H1 (cell line): ENCODE measurements at regions not wholly inside any gene's neighbourhood (a gene's known extent, or its start where the extent isn't known, plus 50 kb on each side); places are given as distances from the start of the nearest gene placed in this dataset.

ENCODE experiments used
- CTCF ChIA-PET: fragments of 300-600 bp; sonication (Branson Sonifier 250); formaldehyde crosslinking; loops from one replicate; lab custom pipeline; 2021; ENCODE audit not compliant: partially characterized antibody; lab: Charles Lee
- POLR2A ChIA-PET: fragments of 300-600 bp; sonication (Branson Sonifier 250); formaldehyde crosslinking; loops from one replicate; lab custom pipeline; 2021; ENCODE audit warnings: inconsistent platforms; ENCODE audit not compliant: partially characterized antibody; lab: Charles Lee
- DNase-seq, 2 experiments: peaks; one replicate each; pipeline versions ENCODE4 v3.0.0 to v3.0.0-alpha.2; 2010 to 2022; ENCODE audit warnings: low spot score in 2 of 2, low read depth in 1 of 2, mixed read lengths in 1 of 2
- FAIRE-seq: peaks from 2 replicates; lab custom pipeline; 2011; peaks lifted over from hg19 to GRCh38; lab: Jason Lieb, UNC
- H2AFZ ChIP-seq: 2 replicates; pipeline ENCODE4 v1.8.1; 2012; ENCODE audit warnings: low read length, inconsistent platforms
- H2AK5ac ChIP-seq: 2 replicates; pipeline ENCODE4 v1.6.1; 2013; ENCODE audit warnings: low read depth, low read length
- H2BK120ac ChIP-seq: replicated peaks from 2 replicates; pipeline ENCODE3; 2013; ENCODE audit warnings: low read depth, low read length, inconsistent platforms
- H2BK12ac ChIP-seq: 2 replicates; pipeline ENCODE4 v1.6.1; 2013; ENCODE audit warnings: low read depth, low read length
- H2BK15ac ChIP-seq: 2 replicates; pipeline ENCODE4 v1.6.1; 2013; ENCODE audit warnings: low read length
- H2BK20ac ChIP-seq: 2 replicates; pipeline ENCODE4 v1.6.1; 2013; ENCODE audit warnings: low read length
- H2BK5ac ChIP-seq: 2 replicates; pipeline ENCODE4 v1.6.1; 2013; ENCODE audit warnings: low read depth, low read length
- H3K14ac ChIP-seq: 2 replicates; pipeline ENCODE4 v1.6.1; 2013; ENCODE audit warnings: inconsistent platforms; ENCODE audit not compliant: insufficient read length
- H3K18ac ChIP-seq: 2 replicates; pipeline ENCODE4 v1.6.1; 2013; ENCODE audit warnings: low read length; ENCODE audit errors: extremely low read depth
- H3K23ac ChIP-seq: 2 replicates; pipeline ENCODE4 v1.6.1; 2013; ENCODE audit warnings: inconsistent platforms; ENCODE audit not compliant: insufficient read length
- H3K23me2 ChIP-seq: 2 replicates; pipeline ENCODE4 v1.6.1; 2013; ENCODE audit warnings: low read depth, low read length
- H3K27ac ChIP-seq: 2 replicates; pipeline ENCODE4 v1.6.1; 2011; ENCODE audit warnings: low read depth, low read length, inconsistent platforms
- H3K27me3 ChIP-seq, 4 experiments: replicated peaks in 1 of 4; 1 replicate in 1 of 4; 2 replicates in 3 of 4; pipeline versions ENCODE4 v1.6.1 to v1.8.1; 2011 to 2013; ENCODE audit warnings: low read length in 3 of 4, mild to moderate bottlenecking in 3 of 4, inconsistent platforms in 2 of 4, mixed read lengths in 2 of 4, moderate library complexity in 1 of 4; ENCODE audit not compliant: control insufficient read depth in 3 of 4, insufficient read depth in 3 of 4; ENCODE audit errors: extremely low read depth in 1 of 4
- H3K36me3 ChIP-seq, 4 experiments: 2 replicates each; pipeline versions ENCODE4 v1.6.1 to v1.8.1; 2011 to 2013; ENCODE audit warnings: mild to moderate bottlenecking in 4 of 4, low read length in 3 of 4, moderate library complexity in 2 of 4, control low read depth in 1 of 4, inconsistent platforms in 1 of 4; ENCODE audit not compliant: insufficient read depth in 4 of 4, control insufficient read depth in 2 of 4
- H3K4ac ChIP-seq: replicated peaks from 2 replicates; pipeline ENCODE3; 2013; ENCODE audit warnings: low read length, low read depth, mixed read lengths, inconsistent platforms; ENCODE audit not compliant: insufficient read length
- H3K4me1 ChIP-seq, 4 experiments: replicated peaks in 1 of 4; 1 replicate in 1 of 4; 2 replicates in 3 of 4; pipeline versions ENCODE4 v1.6.1 to v1.8.1; 2011 to 2013; ENCODE audit warnings: low read length in 3 of 4, inconsistent platforms in 2 of 4, mixed read lengths in 1 of 4; ENCODE audit not compliant: insufficient read depth in 4 of 4, control insufficient read depth in 3 of 4
- H3K4me2 ChIP-seq, 2 experiments: 2 replicates each; pipeline versions ENCODE4 v1.6.1 to v1.8.1; 2011 to 2013; ENCODE audit warnings: low read depth in 2 of 2, low read length in 2 of 2, control low read depth in 1 of 2, inconsistent platforms in 1 of 2, mild to moderate bottlenecking in 1 of 2; ENCODE audit not compliant: insufficient read depth in 1 of 2
- H3K4me3 ChIP-seq, 4 experiments: fragments of 200-600, 300-600 bp in 1 of 4; sonication (generic), shearing (Covaris generic), sonication (Bioruptor Twin) in 1 of 4; 2 replicates each; pipeline versions ENCODE4 v1.5.1 to v1.8.1; 2011 to 2016; ENCODE audit warnings: low read length in 4 of 4, low read depth in 3 of 4, control low read depth in 2 of 4, inconsistent platforms in 2 of 4, mild to moderate bottlenecking in 2 of 4, mixed read lengths in 1 of 4, moderate library complexity in 1 of 4; ENCODE audit not compliant: insufficient read depth in 2 of 4; ENCODE audit errors: extremely low read depth in 1 of 4
- H3K56ac ChIP-seq: replicated peaks from 2 replicates; pipeline ENCODE3; 2013; ENCODE audit warnings: low read depth, mild to moderate bottlenecking, mixed read lengths, low read length, inconsistent platforms; ENCODE audit not compliant: insufficient read length
- H3K79me1 ChIP-seq: 2 replicates; pipeline ENCODE4 v1.6.1; 2013; ENCODE audit warnings: low read depth, low read length, control low read depth
- H3K79me2 ChIP-seq, 2 experiments: 2 replicates each; pipeline versions ENCODE4 v1.6.1 to v1.8.1; 2012 to 2013; ENCODE audit warnings: low read length in 2 of 2, mild to moderate bottlenecking in 2 of 2, inconsistent platforms in 1 of 2; ENCODE audit not compliant: insufficient read depth in 2 of 2, control insufficient read depth in 1 of 2
- H3K9ac ChIP-seq, 4 experiments: replicated peaks in 1 of 4; 1 replicate in 1 of 4; 2 replicates in 3 of 4; pipeline versions ENCODE4 v1.6.1 to v1.8.1; 2011 to 2013; ENCODE audit warnings: low read depth in 3 of 4, low read length in 3 of 4, control low read depth in 2 of 4, mild to moderate bottlenecking in 2 of 4, moderate library complexity in 2 of 4, inconsistent platforms in 1 of 4; ENCODE audit errors: extremely low read depth in 1 of 4
- H3K9me3 ChIP-seq, 2 experiments: 2 replicates each; pipeline versions ENCODE4 v1.6.1 to v1.8.1; 2012 to 2013; ENCODE audit warnings: mild to moderate bottlenecking in 2 of 2, moderate library complexity in 2 of 2, control low read depth in 1 of 2, inconsistent platforms in 1 of 2, low read depth in 1 of 2, low read length in 1 of 2, mixed read lengths in 1 of 2; ENCODE audit not compliant: insufficient read depth in 2 of 2
- H4K20me1 ChIP-seq, 2 experiments: replicated peaks in 1 of 2; 2 replicates each; pipeline versions ENCODE3 to v1.8.1; 2011 to 2013; ENCODE audit warnings: inconsistent platforms in 2 of 2, low read length in 2 of 2, mild to moderate bottlenecking in 1 of 2; ENCODE audit not compliant: insufficient read depth in 2 of 2, control insufficient read depth in 1 of 2
- H4K5ac ChIP-seq: 2 replicates; pipeline ENCODE4 v1.6.1; 2013; ENCODE audit warnings: low read length, low read depth, mixed read lengths, inconsistent platforms; ENCODE audit not compliant: insufficient read length
- H4K8ac ChIP-seq: 2 replicates; pipeline ENCODE4 v1.8.0; 2013; ENCODE audit warnings: mild to moderate bottlenecking, moderate library complexity, low read length, inconsistent platforms; ENCODE audit not compliant: insufficient read depth; ENCODE audit errors: extremely low read depth
- H4K91ac ChIP-seq: replicated peaks from 2 replicates; pipeline ENCODE3; 2013; ENCODE audit warnings: low read length, mixed read lengths, inconsistent platforms; ENCODE audit not compliant: insufficient read length
- CBX8 ChIP-seq: fragments of 300-800, 300-1000 bp; sonication (generic); IDR thresholded peaks from 2 replicates; pipeline ENCODE4 v1.7.1; 2016; ENCODE audit warnings: low read depth, low read length, borderline replicate concordance
- EP300 ChIP-seq, 2 experiments: IDR thresholded peaks; 1 replicate in 1 of 2; 2 replicates in 1 of 2; pipeline ENCODE4 v1.6.1; 2011 to 2012; ENCODE audit warnings: low read depth in 2 of 2, low read length in 2 of 2, mild to moderate bottlenecking in 2 of 2, borderline replicate concordance in 1 of 2, inconsistent platforms in 1 of 2, moderate library complexity in 1 of 2
- EZH2 ChIP-seq: fragments of 200-600 bp; sonication (generic); IDR thresholded peaks from 2 replicates; pipeline ENCODE4 v1.7.1; 2012; ENCODE audit warnings: low read depth, mild to moderate bottlenecking, moderate library complexity, low read length, inconsistent platforms; ENCODE audit not compliant: severe bottlenecking
- KDM5A ChIP-seq: fragments of 200-600 bp; IDR thresholded peaks from 2 replicates; pipeline ENCODE4 v1.7.1; 2012; ENCODE audit warnings: mild to moderate bottlenecking, low read length, inconsistent platforms, mixed read lengths
- NRF1 ChIP-seq: IDR thresholded peaks from 2 replicates; pipeline ENCODE4 v1.6.1; 2011; ENCODE audit warnings: mild to moderate bottlenecking, low read depth, low read length, improper control_type of control experiment
- PHF8 ChIP-seq: fragments of 200-600 bp; sonication (generic); conservative IDR thresholded peaks from 2 replicates; pipeline ENCODE4 v1.7.1; 2012; ENCODE audit warnings: low read depth, mild to moderate bottlenecking, inconsistent platforms, low read length, moderate library complexity
- SIX5 ChIP-seq: IDR thresholded peaks from 2 replicates; pipeline ENCODE4 v1.6.1; 2011; ENCODE audit warnings: mild to moderate bottlenecking, low read depth, low read length
- SP4 ChIP-seq: IDR thresholded peaks from 2 replicates; pipeline ENCODE4 v1.6.1; 2012; ENCODE audit warnings: low read length, inconsistent platforms
- SRF ChIP-seq: IDR thresholded peaks from 2 replicates; pipeline ENCODE4 v1.6.1; 2011; ENCODE audit warnings: mild to moderate bottlenecking, low read depth, low read length, moderate library complexity
- YY1 ChIP-seq: IDR thresholded peaks from 2 replicates; pipeline ENCODE4 v1.6.1; 2011; ENCODE audit warnings: low read depth, mild to moderate bottlenecking, low read length
- ZNF274 ChIP-seq: IDR thresholded peaks from 2 replicates; pipeline ENCODE4 v1.7.0; 2012; ENCODE audit warnings: low read length, borderline replicate concordance; ENCODE audit errors: extremely low read depth
- WGBS, 2 experiments: shearing (Covaris generic) in 1 of 2; methylation state at CpG; one replicate each; pipeline versions ENCODE4 v1.1.6 to v1.1.7; 2013 to 2015; ENCODE audit warnings: low lambda C conversion rate in 2 of 2, mixed read lengths in 2 of 2, inconsistent platforms in 1 of 2, low coverage in 1 of 2, missing lambda C conversion rate in 1 of 2; ENCODE audit not compliant: insufficient replicate concordance in 2 of 2, insufficient coverage in 1 of 2, insufficient read length in 1 of 2; ENCODE audit errors: extremely low coverage in 1 of 2, missing lambda C conversion rate in 1 of 2; 5-methylcytosine and 5-hydroxymethylcytosine counted together

DNA sequence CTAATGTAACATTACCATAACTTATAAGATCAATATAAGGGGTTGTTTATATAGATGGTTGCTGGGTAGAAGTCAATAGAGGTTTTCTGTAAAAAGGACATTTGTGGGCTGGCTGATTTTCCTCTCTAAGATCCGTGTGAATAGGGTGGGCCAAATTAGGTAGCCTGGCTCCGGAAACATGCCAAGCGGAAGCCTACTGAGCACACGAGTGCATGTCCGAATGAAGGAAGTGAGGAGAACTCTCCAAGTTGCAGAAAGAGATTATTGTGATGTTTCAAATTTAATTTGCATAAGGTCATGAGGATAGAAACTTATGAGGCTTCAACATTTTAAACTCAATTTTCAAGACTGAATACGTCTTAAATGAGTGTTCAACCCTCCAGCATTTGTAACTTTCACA is 356.7 kb downstream of the SNAPC1 start:
- Histone ChIP-seq H4K91ac (no peak overlapping the region), H3K14ac (no peak overlapping the region), H4K20me1 (no peaks in the 10 kb centered on the region), H4K5ac (no peak overlapping the region), H2BK15ac (no peak overlapping the region), H3K9ac (no peak overlapping the region), H3K4me3 (no peak overlapping the region), H2BK5ac (no peak overlapping the region), H2AK5ac (no peak overlapping the region), H3K36me3 (no peaks in the 10 kb centered on the region), H2AFZ (no peak overlapping the region), H3K27me3 (peaks cover 1 to 26% (median 15%) of the 10 kb centered on the region in 4 experiments), H3K4me1 (no peaks in the 10 kb centered on the region; a peak in 2 of 7 replicates), H2BK12ac (no peak overlapping the region), H3K18ac (no peak overlapping the region), H3K23me2 (peaks cover 4% of the 10 kb centered on the region; the same call in 1 of the 2 replicates), H3K4ac (no peak overlapping the region), H4K8ac (no peak overlapping the region), H3K9me3 (no peaks in the 10 kb centered on the region), H3K79me1 (no peaks in the 10 kb centered on the region), H3K56ac (no peak overlapping the region), H2BK120ac (no peak overlapping the region), H3K4me2 (no peak overlapping the region), H3K23ac (no peak overlapping the region), H3K27ac (no peak overlapping the region), H3K79me2 (no peaks in the 10 kb centered on the region), H2BK20ac (no peak overlapping the region)
- no peak for DNase-seq
- WGBS, 2 experiments: 82% methylated on average over 6 of the region's 6 CpGs; no CpG with 5 or more reads in 1 of the 2 experiments
- no peak for TF ChIP-seq ZNF274
- no peak for TF ChIP-seq CBX8
- no peak for TF ChIP-seq SP4
- no peak for TF ChIP-seq EP300 (IDR thresholded peaks at IDR 0.05; ENCODE audit: borderline replicate concordance in 1 of 2, low read depth in 2 of 2, low read length in 2 of 2)
- no peak for TF ChIP-seq EZH2
- TF ChIP-seq SIX5: no peak
- no peak for TF ChIP-seq NRF1
- no peak for TF ChIP-seq SRF
- no peak for TF ChIP-seq PHF8
- TF ChIP-seq KDM5A: no peak
- TF ChIP-seq YY1: no peak
- FAIRE-seq: no peak
- CTCF ChIA-PET: interaction anchor here (1.6 kb wide), 1 partner anchor 107 kb away, joined by 3 read pairs; no protein-coding TSS in a partner anchor
- POLR2A ChIA-PET: no interaction called here
